Endothelial cell (in vitro differentiated cells): ENCODE measurements at regions not wholly inside any gene's neighbourhood (a gene's known extent, or its start where the extent isn't known, plus 50 kb on each side); places are given as distances from the start of the nearest gene placed in this dataset.

ENCODE experiments used
- DNase-seq: peaks from one replicate; pipeline ENCODE4 v3.0.0; 2021; ENCODE audit warnings: low spot score
- H3K27ac Mint-ChIP-seq: one replicate; pipeline ENCODE4 v1.8.0; 2021; ENCODE audit warnings: mixed read lengths, inconsistent platforms; ENCODE audit not compliant: unreplicated experiment
- H3K27me3 Mint-ChIP-seq: one replicate; pipeline ENCODE4 v1.8.0; 2021; ENCODE audit warnings: mild to moderate bottlenecking, moderate library complexity, mixed read lengths, inconsistent platforms; ENCODE audit not compliant: unreplicated experiment
- H3K36me3 Mint-ChIP-seq: one replicate; pipeline ENCODE4 v1.8.0; 2021; ENCODE audit warnings: mild to moderate bottlenecking, low read depth, mixed read lengths, inconsistent platforms; ENCODE audit not compliant: unreplicated experiment
- H3K4me1 Mint-ChIP-seq: one replicate; pipeline ENCODE4 v1.8.0; 2021; ENCODE audit warnings: mild to moderate bottlenecking, mixed read lengths, inconsistent platforms; ENCODE audit not compliant: unreplicated experiment
- H3K4me3 Mint-ChIP-seq: one replicate; pipeline ENCODE4 v1.8.0; 2021; ENCODE audit warnings: mild to moderate bottlenecking, mixed read lengths, inconsistent platforms; ENCODE audit not compliant: unreplicated experiment
- H3K9me3 Mint-ChIP-seq: one replicate; pipeline ENCODE4 v1.8.0; 2021; ENCODE audit warnings: mixed read lengths, inconsistent platforms; ENCODE audit not compliant: unreplicated experiment
- CTCF ChIP-seq: fragments of 200-600 bp; sonication (generic); IDR thresholded peaks from one replicate; pipeline ENCODE4 v1.5.0; 2021; ENCODE audit warnings: antibody characterized with exemption; ENCODE audit not compliant: unreplicated experiment

GRCh38 chr12:92019491-92020277, 126.0 kb downstream of the BTG1 start:
- Mint-ChIP-seq H3K4me3 (no peak overlapping the region), H3K4me1 (peaks cover 16% of the 10 kb centered on the region), H3K27ac (no peak overlapping the region), H3K36me3 (no peaks in the 10 kb centered on the region), H3K9me3 (no peaks in the 10 kb centered on the region), H3K27me3 (peaks cover 1% of the 10 kb centered on the region)
- DNase-seq = no peak
- TF ChIP-seq CTCF = no peak

GRCh38 chr12:92012691-92013090, 133.0 kb downstream of the BTG1 start:
- H3K9me3 Mint-ChIP-seq = no peaks in the 10 kb centered on the region

DNA sequence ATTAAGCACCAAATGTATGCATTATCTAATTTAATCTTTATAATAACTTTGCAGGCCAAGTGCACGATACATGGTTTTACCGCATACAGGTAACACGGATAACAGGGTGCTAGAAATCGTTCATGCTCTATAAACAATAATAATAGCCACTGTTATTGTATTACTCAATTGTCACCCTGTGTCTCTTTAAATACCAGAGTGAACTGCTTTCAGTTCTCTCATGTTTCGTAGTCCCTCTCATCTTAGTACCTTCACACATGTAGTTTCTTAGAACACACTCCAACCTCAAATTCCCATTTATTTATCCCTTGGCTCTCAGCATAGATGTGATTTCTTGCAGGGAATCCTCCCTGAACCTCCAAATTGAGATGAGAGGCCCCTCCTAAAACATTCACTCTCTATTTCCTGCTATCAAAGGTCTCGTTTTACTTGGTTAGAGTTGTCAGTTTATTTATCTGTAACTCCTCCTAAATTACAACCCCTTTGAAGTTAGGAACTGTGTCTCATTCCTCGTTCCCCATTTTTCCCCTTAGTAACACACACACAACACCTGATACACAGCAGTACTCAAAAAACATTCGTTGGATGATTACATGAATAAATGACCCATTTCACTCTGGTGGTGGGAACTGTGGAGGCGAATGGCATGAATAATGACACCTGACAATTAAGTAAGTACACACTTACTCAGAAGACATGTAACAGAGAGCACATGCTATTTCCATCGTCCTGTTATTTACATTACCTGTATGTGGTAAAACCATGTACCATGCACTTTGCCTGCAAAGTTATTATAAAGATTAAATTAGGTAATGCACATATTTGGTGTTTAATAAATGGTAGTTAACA, 134.6 kb downstream of the BTG1 start:
- no peak for DNase-seq
- TF ChIP-seq CTCF = no peak
- H3K36me3 Mint-ChIP-seq = no peaks in the 10 kb centered on the region
- peaks cover 4% of the 10 kb centered on the region for H3K4me1 Mint-ChIP-seq
- H3K27ac Mint-ChIP-seq = no peak overlapping the region
- H3K27me3 Mint-ChIP-seq = no peaks in the 10 kb centered on the region
- no peaks in the 10 kb centered on the region for H3K9me3 Mint-ChIP-seq
- no peak overlapping the region for H3K4me3 Mint-ChIP-seq

More at GRCh38 chr12:92012691-92013090, 133.0 kb downstream of the BTG1 start:
- no peaks in the 10 kb centered on the region for H3K36me3 Mint-ChIP-seq
- TF ChIP-seq CTCF = no peak
- H3K27ac Mint-ChIP-seq = no peak overlapping the region
- peaks cover 4% of the 10 kb centered on the region for H3K4me1 Mint-ChIP-seq
- no peaks in the 10 kb centered on the region for H3K27me3 Mint-ChIP-seq
- DNase-seq = no peak
- H3K4me3 Mint-ChIP-seq = no peak overlapping the region

GRCh38 chr12:92010368-92010767, 135.3 kb downstream of the BTG1 start:
- H3K36me3 Mint-ChIP-seq = no peaks in the 10 kb centered on the region
- H3K4me3 Mint-ChIP-seq = no peak overlapping the region
- H3K4me1 Mint-ChIP-seq = peaks cover 4% of the 10 kb centered on the region
- TF ChIP-seq CTCF = no peak
- DNase-seq = no peak
- H3K9me3 Mint-ChIP-seq = no peaks in the 10 kb centered on the region
- no peaks in the 10 kb centered on the region for H3K27me3 Mint-ChIP-seq
- H3K27ac Mint-ChIP-seq = no peak overlapping the region

DNA sequence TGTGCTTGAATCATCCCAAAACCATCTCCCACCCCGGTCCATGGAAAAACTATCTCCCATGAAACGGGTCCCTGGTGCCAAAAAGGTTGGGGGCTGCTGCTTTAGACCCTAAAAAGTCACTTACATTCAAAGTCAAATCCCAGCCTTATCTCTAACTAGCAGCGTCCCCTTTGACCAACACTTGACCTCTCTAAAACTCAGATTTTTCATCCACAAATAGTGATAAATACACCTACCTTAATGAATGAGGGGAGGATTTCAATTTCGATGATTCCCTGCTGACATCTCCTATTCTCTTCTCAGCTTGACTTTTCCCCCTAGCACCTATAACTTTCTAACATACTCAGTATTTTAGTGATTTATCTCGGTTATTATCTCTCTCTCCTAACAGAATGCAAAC, 137.3 kb downstream of the BTG1 start:
- Mint-ChIP-seq H3K4me3 (no peak overlapping the region), H3K36me3 (no peaks in the 10 kb centered on the region), H3K27ac (no peak overlapping the region), H3K4me1 (peaks cover 4% of the 10 kb centered on the region), H3K9me3 (no peaks in the 10 kb centered on the region), H3K27me3 (no peaks in the 10 kb centered on the region)
- no peak for DNase-seq
- no peak for TF ChIP-seq CTCF
